ENCODE measurements at regions not wholly inside any gene's neighbourhood (a gene's known extent, or its start where the extent isn't known, plus 50 kb on each side); places are given as distances from the start of the nearest gene placed in this dataset.
"Not testable (repeated sequence)": the region's sequence is repeated elsewhere in the genome, so short reads cannot be mapped to it uniquely, and the experiment has no call there.

DNA sequence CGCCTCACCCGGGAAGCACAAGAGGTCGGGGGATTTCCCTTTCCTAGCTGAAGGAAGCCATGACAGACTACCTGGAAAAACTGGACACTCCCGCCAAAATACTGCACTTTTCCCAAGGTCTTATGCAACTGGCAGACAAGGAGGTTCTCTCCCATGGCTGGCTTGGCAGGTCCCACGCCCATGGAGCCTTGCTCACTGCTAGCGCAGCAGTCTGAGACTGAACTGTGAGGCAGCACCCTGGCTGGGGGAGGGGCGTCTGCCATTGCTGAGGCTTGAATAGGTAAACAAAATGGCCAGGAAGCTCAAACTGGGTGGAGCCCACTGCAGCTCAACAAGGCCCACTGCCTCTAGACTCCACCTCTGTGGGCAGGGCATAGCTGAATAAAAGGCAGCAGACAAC is 92.1 kb downstream of the C4BPA start:
- not testable (repeated sequence) for DNase-seq (ENCODE audit: low read depth)

DNA sequence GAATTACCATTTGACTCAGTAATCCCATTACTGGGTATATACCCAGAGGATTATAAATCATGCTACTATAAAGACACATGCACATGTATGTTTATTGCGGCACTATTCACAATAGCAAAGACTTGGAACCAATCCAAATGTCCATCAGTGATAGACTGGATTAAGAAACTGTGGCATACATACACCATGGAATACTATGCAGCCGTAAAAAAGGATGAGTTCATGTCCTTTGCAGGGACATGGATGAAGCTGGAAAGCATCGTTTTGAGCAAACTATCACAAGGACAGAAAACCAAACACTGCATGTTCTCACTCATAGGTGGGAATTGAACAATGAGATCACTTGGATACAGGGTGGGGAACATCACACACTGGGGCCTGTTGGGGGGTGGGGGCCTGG is 97.5 kb downstream of the C4BPA start:
- DNase-seq (ENCODE audit: low read depth): not testable (repeated sequence)

DNA sequence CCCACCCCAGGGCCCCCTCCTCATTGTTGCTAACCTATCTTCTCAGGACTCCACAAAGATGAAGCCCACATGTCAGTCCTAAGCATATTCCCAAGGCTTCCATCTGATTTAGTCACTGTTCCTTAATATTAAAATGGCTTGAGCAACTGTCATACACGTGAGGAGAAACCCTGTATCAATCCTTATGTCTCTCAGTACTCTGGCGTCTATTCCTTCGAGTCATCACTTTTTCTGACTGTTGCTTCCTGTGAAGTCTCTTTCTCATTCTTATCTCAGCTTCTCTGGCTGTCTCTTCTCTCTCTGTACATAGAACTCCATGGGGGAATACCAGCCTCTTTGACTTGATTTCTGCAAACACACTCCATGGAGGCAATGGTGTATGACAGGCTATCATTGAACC is 98.4 kb downstream of the C4BPA start:
- DNase-seq (ENCODE audit: low read depth): no peak

DNA sequence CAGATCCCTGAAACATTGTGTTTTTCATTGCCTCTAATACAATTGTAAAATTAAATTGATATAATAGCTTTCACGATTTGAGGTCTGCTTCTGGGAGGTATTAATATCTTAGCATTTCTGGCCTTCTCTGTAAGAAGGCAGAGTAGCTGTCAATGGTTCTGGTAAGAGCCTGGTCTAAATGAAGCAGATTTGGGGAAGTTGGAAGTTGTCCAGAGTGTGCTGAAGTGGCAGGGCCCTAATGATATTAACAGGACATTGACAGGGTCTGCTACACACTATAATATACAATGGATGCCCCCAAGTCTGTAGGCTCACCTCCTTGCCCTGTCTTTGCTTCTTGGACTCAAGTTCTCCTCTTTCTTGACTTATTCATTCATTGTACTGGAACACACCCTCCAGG is 99.5 kb downstream of the C4BPA start:
- no peak for DNase-seq (ENCODE audit: low read depth)

DNA sequence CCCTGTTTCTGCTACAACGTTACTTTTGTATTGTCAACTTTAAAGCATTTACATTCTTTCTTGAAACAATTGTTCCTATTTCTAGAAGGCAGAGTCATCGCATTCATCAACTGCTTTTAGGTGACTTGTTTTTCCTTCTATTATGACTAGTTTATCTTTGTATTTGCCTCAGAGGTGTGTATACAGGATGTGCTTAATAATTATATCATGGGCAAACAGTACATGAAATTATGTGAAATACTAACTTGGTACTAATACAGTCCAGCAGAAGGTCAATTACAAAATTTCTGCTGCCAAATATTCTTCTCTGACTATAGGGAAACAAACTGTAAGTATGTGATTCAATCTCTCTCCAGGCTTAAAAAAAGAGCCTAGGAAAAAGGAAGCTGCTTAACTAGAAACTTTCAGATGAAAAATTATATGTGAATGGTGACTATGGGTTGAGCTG is 101.6 kb downstream of the C4BPA start:
- DNase-seq (ENCODE audit: low read depth): no peak

DNA sequence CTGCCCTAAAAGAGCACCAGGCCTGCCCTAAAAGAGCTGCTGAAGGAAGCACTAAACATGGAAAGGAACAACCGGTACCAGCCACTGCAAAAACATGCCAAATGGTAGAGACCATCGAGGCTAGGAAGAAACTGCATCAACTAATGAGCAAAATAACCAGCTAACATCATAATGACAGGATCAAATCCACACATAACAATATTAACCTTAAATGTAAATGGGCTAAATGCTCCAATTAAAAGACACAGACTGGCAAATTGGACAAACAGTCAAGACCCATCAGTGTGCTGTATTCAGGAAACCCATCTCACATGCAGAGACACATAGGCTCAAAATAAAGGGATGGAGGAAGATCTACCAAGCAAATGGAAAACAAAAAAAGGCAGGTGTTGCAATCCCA is 104.7 kb downstream of the C4BPA start:
- DNase-seq (ENCODE audit: low read depth): not testable (repeated sequence)

DNA sequence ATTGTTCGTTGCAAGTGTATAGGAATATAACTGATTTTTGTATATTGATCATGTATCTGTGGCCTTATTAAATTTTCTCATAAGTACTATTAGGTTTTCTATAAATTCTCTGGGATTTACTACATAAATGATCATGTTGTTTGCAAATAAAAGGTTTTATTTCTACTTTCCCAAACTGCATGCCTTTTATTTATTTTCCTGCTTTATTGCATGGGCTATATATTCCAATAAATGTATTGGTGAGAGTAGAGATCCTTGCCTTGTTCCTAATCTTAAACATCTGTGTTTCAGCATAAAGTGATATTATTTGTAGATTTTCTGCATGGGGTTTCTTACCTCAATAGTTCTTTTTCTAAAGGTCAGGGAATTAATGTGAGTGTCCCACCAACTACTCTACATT is 107.0 kb upstream of the CD55 start:
- DNase-seq (ENCODE audit: low read depth): no peak

DNA sequence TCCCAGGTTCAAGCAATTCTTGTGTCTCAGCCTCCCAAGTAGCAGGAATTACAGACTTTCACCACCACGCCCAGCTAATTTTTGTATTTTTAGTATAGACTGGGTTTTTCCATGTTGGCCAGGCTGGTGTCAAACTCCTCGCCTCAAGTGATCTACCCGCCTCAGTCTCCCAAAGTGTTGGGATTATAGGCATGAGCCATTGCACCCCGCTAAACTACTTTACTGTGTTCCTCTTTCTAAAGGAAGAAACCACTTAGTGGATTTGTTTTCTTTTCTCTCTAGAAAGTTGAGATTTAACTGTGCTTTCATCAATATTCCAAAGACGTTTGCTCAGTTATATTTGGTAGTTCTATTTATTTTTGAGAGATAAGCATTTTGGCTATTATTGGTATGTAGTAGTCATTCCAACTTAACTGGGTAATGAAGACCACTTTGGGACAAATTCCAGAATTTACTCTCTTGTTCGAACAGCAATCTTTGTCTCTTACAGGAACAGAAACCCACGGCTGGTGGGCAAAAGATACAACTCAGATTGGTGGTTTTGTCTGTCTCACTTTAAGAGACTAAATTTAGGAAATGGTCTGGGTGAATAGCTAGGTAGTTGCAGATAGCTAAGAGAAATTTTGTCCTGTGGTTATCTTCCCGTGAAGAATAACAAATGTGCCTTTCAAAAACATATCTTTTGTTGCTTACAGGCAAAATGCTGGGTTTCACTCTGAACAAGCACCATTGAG is 103.5 kb upstream of the CD55 start:
- no peak for DNase-seq (ENCODE audit: low read depth)

DNA sequence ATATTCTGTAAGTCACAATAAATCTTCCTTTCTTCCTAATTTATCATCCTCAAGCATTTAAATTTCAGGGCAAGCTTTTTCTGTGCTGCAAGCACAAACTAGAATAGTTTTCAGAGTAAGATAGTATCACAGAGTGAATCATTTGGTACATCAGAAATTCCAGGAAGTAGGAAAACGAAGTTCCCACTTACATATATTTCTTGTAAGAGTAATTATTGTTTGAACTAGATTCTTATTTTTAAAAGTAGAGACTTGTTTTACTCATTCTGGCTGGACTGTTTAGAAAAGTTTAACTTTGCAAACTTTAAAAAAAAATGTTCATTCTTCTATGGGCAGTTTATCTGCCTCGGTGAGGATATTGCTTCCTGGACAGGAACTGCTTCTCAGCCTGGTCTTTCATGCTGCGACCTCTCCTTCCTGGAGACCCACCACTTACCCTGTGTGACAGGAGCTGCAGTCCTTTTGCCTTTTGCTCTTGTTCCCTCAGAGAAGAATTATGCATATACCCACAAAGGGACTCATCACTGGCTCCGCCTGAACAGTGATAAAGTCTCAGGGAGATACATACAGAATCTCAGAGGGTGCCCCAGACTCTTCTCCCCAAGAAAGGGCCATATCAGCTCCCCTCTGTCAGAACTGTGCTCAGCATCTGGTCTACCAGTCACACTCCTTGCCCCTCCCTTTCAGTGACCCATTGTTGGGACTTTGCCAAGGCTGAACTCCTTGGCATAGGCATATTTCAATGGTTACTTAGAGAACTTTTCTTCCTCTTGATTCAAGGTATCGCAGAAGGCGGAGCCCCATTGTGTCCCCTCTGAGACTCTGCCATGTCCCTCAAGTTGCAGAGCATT is 102.7 kb upstream of the CD55 start:
- peak; percentile 36 for DNase-seq (ENCODE audit: low read depth)

DNA sequence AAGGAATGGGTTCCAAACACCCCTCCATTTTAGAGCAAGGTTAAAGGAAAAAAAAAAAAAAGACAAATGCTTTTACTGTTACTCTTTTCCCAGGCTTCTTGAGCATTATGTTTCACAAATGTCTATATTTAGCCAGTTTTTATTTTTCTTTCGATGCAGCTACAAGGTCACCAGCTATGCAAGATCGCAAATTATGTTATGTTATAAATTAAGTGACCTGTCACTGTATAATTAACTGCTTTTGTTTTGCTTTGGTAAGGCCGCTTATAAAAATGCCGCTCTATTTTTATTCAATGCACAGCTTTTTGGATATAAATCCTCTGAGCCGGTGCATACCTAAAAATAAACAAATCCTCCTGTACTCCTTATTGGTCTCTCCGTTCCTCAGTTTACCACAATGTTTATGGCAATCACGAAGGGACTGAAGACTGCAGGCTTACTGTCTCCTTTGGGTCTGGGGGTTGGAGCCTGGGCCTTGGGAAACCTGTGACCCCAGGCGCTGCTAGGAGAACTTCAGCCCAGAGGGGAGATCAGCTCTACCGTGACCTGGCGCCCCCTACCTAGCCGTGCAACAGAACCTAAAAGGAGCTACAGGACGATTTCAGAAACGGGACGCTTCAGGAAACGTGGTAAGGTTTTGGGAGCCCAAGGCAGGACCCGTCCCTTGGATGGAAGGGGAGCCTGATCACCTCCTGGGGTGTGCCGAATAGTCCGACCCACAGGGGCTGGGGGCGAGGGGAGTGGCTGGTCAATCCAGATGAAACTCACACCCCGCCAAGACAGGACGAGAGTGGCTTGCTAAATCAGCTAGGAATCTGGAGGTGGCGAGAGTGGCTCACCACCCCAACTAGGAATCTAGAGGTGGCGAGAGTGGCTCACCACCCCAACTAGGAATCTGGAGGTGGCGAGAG is 101.2 kb upstream of the CD55 start:
- DNase-seq (ENCODE audit: low read depth): no peak

DNA sequence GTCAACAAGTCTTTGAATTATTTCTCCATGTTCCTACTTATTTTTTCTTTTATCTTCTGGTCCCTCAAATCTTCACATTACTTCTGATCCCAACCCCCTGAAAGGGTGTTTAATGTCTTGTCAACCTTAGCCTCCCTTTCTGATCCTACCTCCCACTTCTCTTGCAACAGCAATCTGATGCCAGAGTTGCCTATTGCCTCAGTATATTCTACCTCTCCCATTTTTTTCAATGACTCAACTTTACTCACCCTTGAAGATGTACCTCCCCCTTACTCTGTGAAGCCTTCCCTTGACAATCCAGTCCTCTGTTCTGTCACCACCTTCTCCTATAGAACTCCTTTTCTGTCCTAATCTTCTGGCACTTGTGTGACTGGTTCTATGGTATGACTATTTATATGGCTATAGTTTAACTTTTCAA is 99.5 kb upstream of the CD55 start:
- no peak for DNase-seq (ENCODE audit: low read depth)

DNA sequence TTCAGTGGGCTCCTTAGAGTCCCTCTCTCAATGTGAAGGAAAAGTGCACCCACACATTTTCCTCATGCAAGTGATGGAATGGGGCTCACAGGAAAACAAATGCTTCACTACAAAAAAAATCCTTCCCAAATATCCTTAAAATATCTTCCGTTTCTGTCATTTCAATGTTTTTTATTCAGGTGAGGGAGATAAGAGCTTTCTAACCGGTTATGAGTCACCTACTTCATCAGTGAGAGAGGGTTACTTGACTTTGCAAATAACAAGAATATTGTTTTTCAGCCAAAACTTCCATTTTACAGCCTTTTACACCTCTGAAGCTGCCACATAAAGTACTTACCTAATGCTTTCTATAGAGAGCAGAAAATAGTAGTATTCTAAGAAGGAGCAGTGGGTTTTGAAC is 98.3 kb upstream of the CD55 start:
- no peak for DNase-seq (ENCODE audit: low read depth)

DNA sequence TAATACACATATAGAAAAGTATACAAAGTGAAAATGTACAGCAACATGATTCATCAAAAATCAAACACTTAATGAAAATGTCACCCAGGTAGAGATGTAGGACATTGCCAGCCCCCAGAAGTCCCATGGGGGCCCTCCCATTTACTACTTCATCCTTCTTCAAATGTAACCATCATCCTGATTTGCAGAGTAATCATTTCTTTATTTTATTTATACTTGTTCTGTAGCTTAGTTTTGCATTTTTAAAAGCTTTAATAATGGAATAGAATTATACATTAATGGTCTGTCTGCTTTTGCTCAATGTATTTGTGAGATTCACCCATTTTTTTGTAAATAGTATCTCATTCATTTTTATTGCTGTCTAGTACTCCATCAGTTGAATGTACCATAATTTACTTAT is 96.8 kb upstream of the CD55 start:
- DNase-seq (ENCODE audit: low read depth): no peak

DNA sequence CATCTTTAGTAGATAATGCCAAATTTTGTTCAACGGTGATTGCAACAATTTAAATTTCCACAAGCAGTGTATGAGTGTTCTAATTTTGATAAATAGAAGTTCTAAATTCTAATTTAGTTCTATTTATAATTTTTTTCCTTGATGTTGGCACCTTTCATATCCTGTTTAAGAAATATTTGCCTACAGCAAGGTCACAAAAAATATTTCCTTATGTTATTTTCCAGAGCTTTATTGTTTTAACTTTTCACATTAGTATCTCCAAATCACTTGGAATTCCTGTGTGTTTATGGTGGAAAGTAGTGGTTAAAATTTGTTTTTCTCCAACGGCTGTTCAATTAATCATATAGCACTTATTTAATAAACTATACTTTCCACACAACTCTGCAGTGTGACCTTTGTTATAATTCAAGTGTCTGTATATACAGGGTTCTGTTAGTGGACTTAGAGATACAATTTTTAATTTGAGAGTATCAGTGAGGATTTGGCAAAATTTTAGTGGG is 94.3 kb upstream of the CD55 start:
- DNase-seq (ENCODE audit: low read depth): no peak

DNA sequence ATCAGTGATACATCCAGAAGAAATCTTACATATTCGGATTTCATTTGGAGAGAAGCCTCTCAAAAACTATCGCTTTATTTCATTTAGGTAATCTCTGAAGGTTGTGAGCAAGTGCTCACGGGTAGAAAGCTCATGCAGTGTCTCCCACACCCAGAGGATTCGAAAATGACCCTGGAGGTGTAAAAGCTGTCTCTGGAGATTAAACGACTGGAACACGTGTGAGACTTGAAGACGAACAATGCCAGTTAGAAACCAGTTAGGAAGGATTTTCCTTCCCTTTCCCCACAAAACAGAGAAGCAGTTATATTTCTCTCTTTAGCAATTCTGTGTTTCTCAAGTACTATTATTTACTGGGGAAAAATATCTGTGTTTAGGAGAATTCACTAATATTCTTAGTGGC is 92.5 kb upstream of the CD55 start:
- no peak for DNase-seq (ENCODE audit: low read depth)

DNA sequence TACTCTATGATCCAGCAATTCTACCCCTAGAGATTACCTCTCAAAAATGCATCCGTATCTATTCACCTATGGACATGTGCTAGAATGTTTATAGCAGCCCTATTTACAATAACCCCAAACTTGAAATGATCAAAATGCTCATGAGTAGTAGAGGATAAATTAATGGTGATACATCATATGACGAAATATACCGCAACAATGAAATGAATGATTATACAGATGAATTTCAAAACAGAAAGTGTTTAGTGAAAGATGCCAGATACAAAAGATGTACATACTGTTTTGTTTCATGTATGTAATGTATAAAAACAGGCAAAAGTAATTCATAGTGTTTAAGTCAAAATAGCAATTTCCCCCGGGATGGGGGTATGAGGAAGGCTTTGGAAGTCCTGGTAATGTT is 91.0 kb upstream of the CD55 start:
- no peak for DNase-seq (ENCODE audit: low read depth)

DNA sequence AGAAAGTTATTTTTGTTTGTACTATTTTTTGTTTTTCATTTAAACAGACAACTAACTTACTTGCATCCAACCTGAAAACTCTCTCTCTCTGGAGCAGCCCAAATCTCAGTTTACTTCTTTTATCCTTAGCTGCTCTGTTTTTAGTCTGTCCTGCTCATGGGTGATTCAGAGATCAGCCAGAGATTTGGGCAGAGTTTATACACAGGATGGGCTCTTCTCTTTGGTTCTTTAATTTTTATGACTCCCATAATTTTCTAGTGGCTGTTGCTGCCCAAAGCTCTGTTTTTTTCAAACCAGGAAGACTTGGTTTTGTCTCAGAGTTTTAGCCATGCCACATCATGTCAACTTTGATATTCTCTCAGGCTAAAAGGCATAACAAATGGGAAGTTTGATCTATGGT is 86.8 kb upstream of the CD55 start:
- no peak for DNase-seq (ENCODE audit: low read depth)

DNA sequence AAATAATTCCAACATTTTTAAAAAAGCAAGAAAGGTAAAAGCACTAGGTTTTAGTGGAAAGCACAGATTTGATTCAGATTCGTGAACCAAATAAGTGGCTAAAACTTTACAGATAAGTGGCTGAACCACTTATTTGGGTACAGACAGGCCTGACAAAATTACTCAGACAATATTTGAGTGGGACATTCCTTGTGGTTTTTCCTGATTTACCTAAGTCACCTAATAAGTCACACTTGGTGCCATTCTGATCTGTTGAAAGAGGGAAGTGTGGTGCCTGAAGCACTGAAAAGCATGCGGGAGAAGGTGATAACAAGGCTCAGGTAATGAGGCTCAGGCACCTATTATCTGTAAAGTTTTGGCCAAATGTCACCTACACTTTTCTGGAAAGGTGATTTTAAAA is 81.6 kb upstream of the CD55 start:
- no peak for DNase-seq (ENCODE audit: low read depth)

DNA sequence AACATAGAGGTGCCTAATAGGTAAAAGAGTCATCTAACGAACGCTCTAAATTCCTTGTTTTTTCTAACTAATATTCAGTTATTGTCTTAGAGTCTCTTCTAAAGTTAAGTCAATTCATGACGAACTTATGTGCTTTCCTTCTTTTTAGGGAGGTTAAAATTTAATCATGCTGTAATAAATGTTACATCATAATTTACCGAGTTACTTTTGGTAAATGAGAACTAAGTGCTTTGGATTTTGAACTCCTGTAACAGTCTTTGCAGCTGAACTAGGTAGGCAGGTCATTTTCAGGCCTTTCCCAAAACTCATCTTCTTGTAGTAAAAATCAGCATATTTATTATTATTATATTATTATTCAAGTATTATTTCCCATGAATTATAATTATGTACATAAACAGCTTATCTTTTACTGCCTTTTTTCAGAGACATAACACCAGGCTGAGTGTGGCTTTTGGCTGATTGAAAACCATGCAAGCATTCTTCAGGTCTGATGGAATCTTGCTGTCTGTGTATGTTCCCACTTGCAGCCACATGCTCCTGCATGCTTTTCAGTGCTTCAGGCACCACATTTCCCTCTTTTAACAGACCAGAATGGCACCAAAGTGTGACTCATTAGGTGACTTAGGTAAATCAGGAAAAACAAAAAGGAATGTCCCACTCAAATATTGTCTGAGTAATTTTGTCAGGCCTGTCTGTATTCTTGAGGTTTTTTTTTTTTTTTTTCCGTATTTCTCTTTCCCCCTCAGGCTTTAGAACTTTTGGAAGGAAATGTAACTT is 81.0 kb upstream of the CD55 start:
- no peak for DNase-seq (ENCODE audit: low read depth)

DNA sequence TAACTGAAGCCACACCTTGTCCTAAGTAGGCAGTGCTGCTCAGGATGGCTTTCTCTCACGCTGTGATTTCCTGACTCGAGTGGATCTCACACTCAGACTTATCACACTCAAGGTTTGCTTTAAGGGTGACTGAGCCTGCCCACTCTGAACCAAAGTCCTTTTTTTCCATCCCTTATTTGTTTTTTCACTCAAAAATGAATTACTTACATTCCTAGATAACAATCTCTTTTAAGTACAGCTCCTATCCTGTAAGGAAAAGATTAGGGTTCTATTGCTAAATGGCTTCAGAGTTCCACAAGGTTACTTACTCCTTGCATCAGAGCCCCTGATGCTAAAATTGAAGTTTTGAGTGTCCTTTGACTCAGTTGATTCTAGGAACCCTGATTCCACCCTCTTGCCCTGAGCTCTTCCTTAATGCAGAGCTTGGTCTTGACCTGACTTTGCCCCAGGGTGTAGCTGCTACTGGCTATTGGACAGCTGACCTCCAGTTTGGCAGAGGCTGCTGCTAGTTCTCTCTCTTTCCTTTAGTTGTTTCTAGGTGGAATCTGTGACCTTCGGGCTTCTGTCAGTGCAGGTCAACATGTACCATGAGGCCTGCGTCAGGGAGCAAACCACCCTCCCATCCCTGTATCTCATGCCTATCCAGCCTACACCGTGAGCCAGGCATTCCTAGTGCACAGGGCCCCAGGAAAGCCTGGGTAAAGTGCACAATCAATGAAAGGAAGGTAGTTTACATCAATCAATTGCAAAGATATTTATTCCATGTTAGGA is 80.1 kb upstream of the CD55 start:
- no peak for DNase-seq (ENCODE audit: low read depth)

Data from myocyte (in vitro differentiated cells).